ENCODE measurements at regions not wholly inside any gene's neighbourhood (a gene's known extent, or its start where the extent isn't known, plus 50 kb on each side); places are given as distances from the start of the nearest gene placed in this dataset.
"Not testable (repeated sequence)": the region's sequence is repeated elsewhere in the genome, so short reads cannot be mapped to it uniquely, and the experiment has no call there.

GRCh38 chr1:176396604-176397395 is 66.2 kb upstream of the PAPPA2 start:
- not testable (repeated sequence) for H3K9me3 Mint-ChIP-seq; H3K27me3 Mint-ChIP-seq; H3K36me3 Mint-ChIP-seq; H3K4me1 Mint-ChIP-seq; H3K36me3 ChIP-seq (ENCODE audit: control insufficient read depth, insufficient read depth, low read length); H3K4me3 ChIP-seq (ENCODE audit: low read depth, low read length); H3K4me1 ChIP-seq (ENCODE audit: control insufficient read depth, insufficient read depth, low read length, poor library complexity, severe bottlenecking); H3K9me3 ChIP-seq (ENCODE audit: control insufficient read depth in 2 of 2, low read length in 2 of 2); DNase-seq; H3K27ac Mint-ChIP-seq; ATAC-seq (ENCODE audit: low read depth in 2 of 2); H3K27ac ChIP-seq (ENCODE audit: insufficient read depth, low read length, poor library complexity, severe bottlenecking); H3K4me3 Mint-ChIP-seq; H3K27me3 ChIP-seq (ENCODE audit: control insufficient read depth, insufficient read depth, low read length)

GRCh38 chr1:176391621-176392020 is 71.4 kb upstream of the PAPPA2 start:
- Mint-ChIP-seq H3K4me1 (no peaks in the 10 kb centered on the region), H3K27ac (no peak overlapping the region), H3K36me3 (no peaks in the 10 kb centered on the region), H3K9me3 (peaks cover 2 to 10% (median 4%) of the 10 kb centered on the region in 7 donors), H3K27me3 (no peaks in the 10 kb centered on the region), H3K4me3 (no peak overlapping the region)
- H3K27ac ChIP-seq (ENCODE audit: insufficient read depth, low read length, poor library complexity, severe bottlenecking): no peak overlapping the region
- H3K9me3 ChIP-seq (ENCODE audit: control insufficient read depth in 2 of 2, low read length in 2 of 2): no peaks in the 10 kb centered on the region
- no peak for DNase-seq
- no peak overlapping the region for H3K4me3 ChIP-seq (ENCODE audit: low read depth, low read length)
- ATAC-seq (ENCODE audit: low read depth in 2 of 2): no peak
- no peaks in the 10 kb centered on the region for H3K4me1 ChIP-seq (ENCODE audit: control insufficient read depth, insufficient read depth, low read length, poor library complexity, severe bottlenecking)
- no peaks in the 10 kb centered on the region for H3K27me3 ChIP-seq (ENCODE audit: control insufficient read depth, insufficient read depth, low read length)
- H3K36me3 ChIP-seq (ENCODE audit: control insufficient read depth, insufficient read depth, low read length): no peaks in the 10 kb centered on the region

GRCh38 chr1:176384841-176385240 is 78.1 kb upstream of the PAPPA2 start:
- H3K4me1 ChIP-seq (ENCODE audit: control insufficient read depth, insufficient read depth, low read length, poor library complexity, severe bottlenecking): no peaks in the 10 kb centered on the region
- H3K4me3 Mint-ChIP-seq: no peak overlapping the region
- peaks cover 0 to 10% (median 4%) of the 10 kb centered on the region in 7 donors for H3K9me3 Mint-ChIP-seq
- no peak overlapping the region for H3K27ac Mint-ChIP-seq
- H3K27me3 ChIP-seq (ENCODE audit: control insufficient read depth, insufficient read depth, low read length): peaks cover 5% of the 10 kb centered on the region
- H3K36me3 Mint-ChIP-seq: no peaks in the 10 kb centered on the region
- ATAC-seq (ENCODE audit: low read depth in 2 of 2) (no peak), DNase-seq (no peak)
- H3K27me3 Mint-ChIP-seq: no peaks in the 10 kb centered on the region
- H3K9me3 ChIP-seq (ENCODE audit: control insufficient read depth in 2 of 2, low read length in 2 of 2): no peaks in the 10 kb centered on the region
- no peaks in the 10 kb centered on the region for H3K4me1 Mint-ChIP-seq
- no peak overlapping the region for H3K4me3 ChIP-seq (ENCODE audit: low read depth, low read length)
- H3K27ac ChIP-seq (ENCODE audit: insufficient read depth, low read length, poor library complexity, severe bottlenecking): no peak overlapping the region
- no peaks in the 10 kb centered on the region for H3K36me3 ChIP-seq (ENCODE audit: control insufficient read depth, insufficient read depth, low read length)

GRCh38 chr1:176382163-176382562 is 80.8 kb upstream of the PAPPA2 start:
- Mint-ChIP-seq H3K9me3 (peaks cover 0 to 3% (median 0%) of the 10 kb centered on the region in 7 donors), H3K36me3 (no peaks in the 10 kb centered on the region), H3K27ac (no peak overlapping the region), H3K27me3 (no peaks in the 10 kb centered on the region), H3K4me1 (no peaks in the 10 kb centered on the region), H3K4me3 (no peak overlapping the region)
- H3K27ac ChIP-seq (ENCODE audit: insufficient read depth, low read length, poor library complexity, severe bottlenecking): no peak overlapping the region
- DNase-seq (no peak), ATAC-seq (ENCODE audit: low read depth in 2 of 2) (no peak)
- H3K36me3 ChIP-seq (ENCODE audit: control insufficient read depth, insufficient read depth, low read length): no peaks in the 10 kb centered on the region
- peaks cover 5% of the 10 kb centered on the region for H3K27me3 ChIP-seq (ENCODE audit: control insufficient read depth, insufficient read depth, low read length)
- no peaks in the 10 kb centered on the region for H3K9me3 ChIP-seq (ENCODE audit: control insufficient read depth in 2 of 2, low read length in 2 of 2)
- H3K4me3 ChIP-seq (ENCODE audit: low read depth, low read length): no peak overlapping the region
- H3K4me1 ChIP-seq (ENCODE audit: control insufficient read depth, insufficient read depth, low read length, poor library complexity, severe bottlenecking): no peaks in the 10 kb centered on the region

- ATAC-seq (ENCODE audit: low read depth in 2 of 2) (no peak), DNase-seq (no peak)
- Mint-ChIP-seq H3K9me3 (peaks cover 0 to 3% (median 0%) of the 10 kb centered on the region in 7 donors), H3K4me1 (no peaks in the 10 kb centered on the region), H3K36me3 (no peaks in the 10 kb centered on the region), H3K27me3 (no peaks in the 10 kb centered on the region), H3K4me3 (no peak overlapping the region), H3K27ac (no peak overlapping the region)
- H3K36me3 ChIP-seq (ENCODE audit: control insufficient read depth, insufficient read depth, low read length): no peaks in the 10 kb centered on the region
- H3K4me3 ChIP-seq (ENCODE audit: low read depth, low read length): no peak overlapping the region
- H3K27me3 ChIP-seq (ENCODE audit: control insufficient read depth, insufficient read depth, low read length): peaks cover 5% of the 10 kb centered on the region
- H3K9me3 ChIP-seq (ENCODE audit: control insufficient read depth in 2 of 2, low read length in 2 of 2): no peaks in the 10 kb centered on the region
- no peak overlapping the region for H3K27ac ChIP-seq (ENCODE audit: insufficient read depth, low read length, poor library complexity, severe bottlenecking)
- H3K4me1 ChIP-seq (ENCODE audit: control insufficient read depth, insufficient read depth, low read length, poor library complexity, severe bottlenecking): no peaks in the 10 kb centered on the region
Measured at GRCh38 chr1:176379626-176380339, 83.2 kb upstream of the PAPPA2 start.

DNA sequence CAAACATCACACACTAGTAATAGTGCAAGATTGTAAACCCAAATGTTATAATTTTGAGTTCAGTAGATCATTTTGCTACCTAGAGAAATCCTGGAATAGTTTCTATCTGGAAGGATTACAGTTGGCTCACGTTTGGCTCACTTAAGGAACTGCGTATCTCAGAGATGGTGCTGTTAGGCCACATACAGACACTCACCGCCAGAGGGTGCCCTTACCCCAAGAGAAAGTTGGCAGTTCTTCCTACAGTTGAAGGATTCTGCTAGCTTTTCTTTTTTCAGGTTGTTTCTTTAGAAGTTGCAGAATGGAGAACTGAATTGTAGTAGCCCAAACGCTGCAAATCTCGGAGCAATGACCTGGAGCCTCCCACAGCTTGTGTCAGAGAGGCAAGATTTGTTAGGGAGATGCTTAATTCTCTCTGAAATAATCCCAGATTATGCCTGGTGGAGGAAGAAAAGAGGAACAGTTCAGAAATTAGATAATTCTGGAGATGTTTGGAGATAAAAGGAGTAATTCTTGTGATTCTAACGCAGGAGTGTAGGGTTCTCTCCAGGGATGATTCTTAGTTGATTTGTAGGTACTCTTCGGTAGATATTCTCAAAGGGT is 87.9 kb upstream of the PAPPA2 start:
- Mint-ChIP-seq H3K4me1 (no peaks in the 10 kb centered on the region), H3K9me3 (peaks cover 0 to 3% (median 0%) of the 10 kb centered on the region in 7 donors), H3K27ac (no peak overlapping the region), H3K36me3 (no peaks in the 10 kb centered on the region), H3K27me3 (no peaks in the 10 kb centered on the region), H3K4me3 (no peak overlapping the region)
- ATAC-seq (ENCODE audit: low read depth in 2 of 2) (no peak), DNase-seq (peak; percentile 3 to 66 (median 24))
- Histone ChIP-seq H3K9me3 (ENCODE audit: control insufficient read depth in 2 of 2, low read length in 2 of 2) (no peaks in the 10 kb centered on the region), H3K36me3 (ENCODE audit: control insufficient read depth, insufficient read depth, low read length) (no peaks in the 10 kb centered on the region), H3K4me1 (ENCODE audit: control insufficient read depth, insufficient read depth, low read length, poor library complexity, severe bottlenecking) (no peaks in the 10 kb centered on the region), H3K27me3 (ENCODE audit: control insufficient read depth, insufficient read depth, low read length) (peaks cover 2% of the 10 kb centered on the region), H3K4me3 (ENCODE audit: low read depth, low read length) (no peak overlapping the region), H3K27ac (ENCODE audit: insufficient read depth, low read length, poor library complexity, severe bottlenecking) (no peak overlapping the region)

GRCh38 chr1:176364236-176364905 is 98.6 kb upstream of the PAPPA2 start:
- H3K27ac ChIP-seq (ENCODE audit: insufficient read depth, low read length, poor library complexity, severe bottlenecking): no peak overlapping the region
- Mint-ChIP-seq H3K27ac (no peak overlapping the region), H3K36me3 (no peaks in the 10 kb centered on the region), H3K4me1 (no peaks in the 10 kb centered on the region), H3K4me3 (no peak overlapping the region), H3K9me3 (peaks cover 0 to 8% (median 1%) of the 10 kb centered on the region in 7 donors), H3K27me3 (peaks cover 6% of the 10 kb centered on the region)
- H3K9me3 ChIP-seq (ENCODE audit: control insufficient read depth in 2 of 2, low read length in 2 of 2): no peaks in the 10 kb centered on the region
- H3K4me3 ChIP-seq (ENCODE audit: low read depth, low read length): no peak overlapping the region
- ATAC-seq (ENCODE audit: low read depth in 2 of 2): no peak
- H3K27me3 ChIP-seq (ENCODE audit: control insufficient read depth, insufficient read depth, low read length): no peaks in the 10 kb centered on the region
- DNase-seq: no peak
- H3K36me3 ChIP-seq (ENCODE audit: control insufficient read depth, insufficient read depth, low read length): no peaks in the 10 kb centered on the region
- H3K4me1 ChIP-seq (ENCODE audit: control insufficient read depth, insufficient read depth, low read length, poor library complexity, severe bottlenecking): no peaks in the 10 kb centered on the region
